Osteoblast (primary cell): ENCODE measurements at regions not wholly inside any gene's neighbourhood (a gene's known extent, or its start where the extent isn't known, plus 50 kb on each side); places are given as distances from the start of the nearest gene placed in this dataset.

Source experiments
- DNase-seq: peaks from one replicate; pipeline ENCODE4 v3.0.0; 2011; ENCODE audit warnings: low spot score, mixed read lengths; ENCODE audit not compliant: insufficient read length; ENCODE audit errors: missing footprints
- H2AFZ ChIP-seq: 2 replicates; pipeline ENCODE4 v1.6.0; 2011; ENCODE audit warnings: mild to moderate bottlenecking, low read length
- H3K27ac ChIP-seq: 2 replicates; pipeline ENCODE4 v1.5.1; 2011; ENCODE audit warnings: mild to moderate bottlenecking, low read depth, low read length, moderate library complexity
- H3K27me3 ChIP-seq: 2 replicates; pipeline ENCODE4 v1.6.0; 2012; ENCODE audit warnings: mild to moderate bottlenecking, control low read depth, inconsistent platforms, low read length, moderate library complexity; ENCODE audit not compliant: insufficient read depth
- H3K36me3 ChIP-seq: 2 replicates; pipeline ENCODE4 v1.5.1; 2011; ENCODE audit warnings: mild to moderate bottlenecking, low read length, control low read depth, moderate library complexity; ENCODE audit not compliant: insufficient read depth
- H3K4me1 ChIP-seq: 2 replicates; pipeline ENCODE4 v1.5.1; 2011; ENCODE audit warnings: mild to moderate bottlenecking, low read length, control low read depth, moderate library complexity; ENCODE audit not compliant: insufficient read depth
- H3K4me2 ChIP-seq: 2 replicates; pipeline ENCODE4 v1.6.0; 2011; ENCODE audit warnings: mild to moderate bottlenecking, low read length; ENCODE audit not compliant: insufficient read depth
- H3K4me3 ChIP-seq: fragments of 200-600 bp; sonication (generic); 3 replicates; pipeline ENCODE4 v1.5.1; 2012; ENCODE audit warnings: mild to moderate bottlenecking, low read length, inconsistent platforms; ENCODE audit not compliant: insufficient read depth
- H3K79me2 ChIP-seq: 2 replicates; pipeline ENCODE4 v1.6.0; 2012; ENCODE audit warnings: mild to moderate bottlenecking, low read length, control low read depth, inconsistent platforms; ENCODE audit not compliant: insufficient read depth
- H3K9me3 ChIP-seq: 2 replicates; pipeline ENCODE4 v1.5.1; 2011; ENCODE audit warnings: low read depth, low read length, control low read depth
- H4K20me1 ChIP-seq: 2 replicates; pipeline ENCODE4 v1.6.0; 2012; ENCODE audit warnings: mild to moderate bottlenecking, low read length, control low read depth; ENCODE audit not compliant: insufficient read depth
- CTCF ChIP-seq: IDR thresholded peaks from 2 replicates; pipeline ENCODE4 v1.5.1; 2011; ENCODE audit warnings: mild to moderate bottlenecking, low read depth, low read length, moderate library complexity; ENCODE audit errors: extremely low read depth

GRCh38 chr1:199411506-199411905 lies 616.0 kb upstream of the NR5A2 start:
- Histone ChIP-seq H4K20me1 (no peaks in the 10 kb centered on the region), H3K27me3 (no peaks in the 10 kb centered on the region), H3K4me3 (no peak overlapping the region), H3K36me3 (no peaks in the 10 kb centered on the region), H2AFZ (no peak overlapping the region), H3K4me2 (no peak overlapping the region), H3K9me3 (no peaks in the 10 kb centered on the region), H3K4me1 (no peaks in the 10 kb centered on the region), H3K79me2 (no peaks in the 10 kb centered on the region), H3K27ac (no peak overlapping the region)
- no peak for DNase-seq
- TF ChIP-seq CTCF: no peak

DNA sequence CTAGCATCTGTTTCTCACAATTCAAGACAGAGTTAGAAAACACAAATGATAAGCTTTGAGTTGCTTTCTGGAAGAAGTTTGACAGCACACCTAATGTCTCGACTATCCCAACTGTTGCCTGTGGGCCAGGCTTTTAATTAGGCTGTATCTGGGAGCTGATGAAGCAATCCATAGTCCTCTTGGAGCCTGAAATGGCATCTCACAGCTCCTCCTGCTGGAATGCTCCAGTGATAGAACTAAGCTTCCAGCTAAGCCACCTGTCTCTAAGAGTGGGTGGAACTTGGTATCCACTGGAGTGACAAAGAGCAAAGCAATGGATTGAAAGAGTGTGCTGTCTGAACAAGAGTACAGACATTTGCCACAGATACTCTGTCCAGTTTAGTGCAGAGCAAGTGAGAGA lies 605.3 kb upstream of the NR5A2 start:
- DNase-seq: peak; percentile 50
- no peaks in the 10 kb centered on the region for H3K79me2 ChIP-seq
- H2AFZ ChIP-seq: no peak overlapping the region
- H3K4me3 ChIP-seq: no peak overlapping the region
- no peaks in the 10 kb centered on the region for H4K20me1 ChIP-seq
- no peaks in the 10 kb centered on the region for H3K4me1 ChIP-seq
- H3K9me3 ChIP-seq: no peaks in the 10 kb centered on the region
- no peaks in the 10 kb centered on the region for H3K36me3 ChIP-seq
- no peak overlapping the region for H3K4me2 ChIP-seq
- peak; percentile 48 for TF ChIP-seq CTCF
- H3K27ac ChIP-seq: no peak overlapping the region
- no peaks in the 10 kb centered on the region for H3K27me3 ChIP-seq

DNA sequence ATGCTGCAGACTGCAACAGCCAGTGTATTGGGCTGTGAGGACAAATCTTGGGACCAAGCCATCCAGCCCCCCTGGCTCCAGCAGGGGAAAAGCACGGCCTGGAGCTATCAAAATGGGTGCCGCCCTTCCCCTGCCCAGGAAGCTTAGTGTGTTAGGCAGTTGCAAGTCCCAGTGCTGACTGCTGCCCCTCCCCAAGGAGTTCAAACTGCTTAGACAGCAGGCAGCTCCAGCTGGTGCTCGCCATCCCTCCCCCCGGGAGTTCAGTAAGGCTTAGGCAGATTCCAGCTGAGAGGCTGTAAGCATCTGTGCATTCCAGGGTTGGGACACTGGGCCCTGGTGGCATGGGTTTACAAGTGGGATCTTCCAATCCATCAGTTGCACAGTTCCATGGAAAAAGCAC lies 579.6 kb upstream of the NR5A2 start:
- Histone ChIP-seq H3K79me2 (no peaks in the 10 kb centered on the region), H4K20me1 (no peaks in the 10 kb centered on the region), H2AFZ (no peak overlapping the region), H3K4me1 (peaks cover 9% of the 10 kb centered on the region), H3K9me3 (no peaks in the 10 kb centered on the region), H3K4me3 (no peak overlapping the region), H3K36me3 (no peaks in the 10 kb centered on the region), H3K27ac (no peak overlapping the region), H3K4me2 (no peak overlapping the region), H3K27me3 (no peaks in the 10 kb centered on the region)
- no peak for TF ChIP-seq CTCF
- DNase-seq: no peak

DNA sequence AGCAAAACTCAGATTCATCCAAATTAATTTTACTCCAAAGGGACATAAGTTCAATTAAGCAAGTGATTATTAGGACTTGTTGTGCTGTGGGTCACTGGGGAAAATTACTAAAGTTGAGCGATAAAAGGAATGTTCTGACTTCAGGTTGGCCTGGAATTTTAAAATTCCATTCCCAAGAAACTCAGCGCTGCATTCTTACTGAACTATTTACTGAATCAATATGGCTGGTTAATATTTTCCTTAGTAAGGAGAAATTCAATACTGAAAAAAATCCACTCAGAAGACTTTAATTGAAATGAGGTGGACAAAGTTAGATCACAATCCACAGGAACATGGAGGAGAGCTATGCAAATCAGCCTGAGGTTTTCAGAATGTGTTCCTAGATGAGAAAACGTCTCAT lies 578.9 kb upstream of the NR5A2 start:
- Histone ChIP-seq H3K27ac (peak overlapping the region; percentile 68), H3K4me3 (no peak overlapping the region), H2AFZ (no peak overlapping the region), H3K9me3 (no peaks in the 10 kb centered on the region), H3K36me3 (no peaks in the 10 kb centered on the region), H3K79me2 (no peaks in the 10 kb centered on the region), H3K4me1 (peaks cover 9% of the 10 kb centered on the region), H3K4me2 (no peak overlapping the region), H3K27me3 (no peaks in the 10 kb centered on the region), H4K20me1 (no peaks in the 10 kb centered on the region)
- DNase-seq: no peak
- TF ChIP-seq CTCF: no peak
